ENCODE measurements at regions not wholly inside any gene's neighbourhood (a gene's known extent, or its start where the extent isn't known, plus 50 kb on each side); places are given as distances from the start of the nearest gene placed in this dataset.

GRCh38 chr10:14447094-14447839 lies 116.5 kb upstream of the FRMD4A start:
- TF ChIP-seq CTCF (IDR thresholded peaks at IDR 0.05) (no peak), POLR2AphosphoS5 (IDR thresholded peaks at IDR 0.05) (no peak), POLR2A (IDR thresholded peaks at IDR 0.05) (no peak), EP300 (IDR thresholded peaks at IDR 0.05) (no peak)

Measured in suprapubic skin (tissue), 4 donors.